Mucosa of rectum (tissue), 2 donors: ENCODE measurements at regions not wholly inside any gene's neighbourhood (a gene's known extent, or its start where the extent isn't known, plus 50 kb on each side); places are given as distances from the start of the nearest gene placed in this dataset.
A peak's percentile ranks its signal among the peaks of the same experiment; 100 is the strongest.

Experiments
- H3K27ac ChIP-seq, 2 donors: one replicate each; pipeline ENCODE4 v1.7.0; 2013; ENCODE audit warnings: inconsistent platforms in 2 of 2, low read depth in 2 of 2, low read length in 2 of 2
- H3K27me3 ChIP-seq, 2 donors: one replicate each; pipeline ENCODE4 v1.7.0; 2013; ENCODE audit warnings: low read length in 2 of 2; ENCODE audit not compliant: control insufficient read depth in 2 of 2, insufficient read depth in 2 of 2
- H3K36me3 ChIP-seq, 2 donors: one replicate each; pipeline ENCODE4 v1.7.0; 2013; ENCODE audit warnings: low read length in 2 of 2; ENCODE audit not compliant: control insufficient read depth in 2 of 2, insufficient read depth in 2 of 2
- H3K4me1 ChIP-seq, 2 donors: one replicate each; pipeline ENCODE4 v1.7.0; 2013; ENCODE audit warnings: low read length in 2 of 2, mild to moderate bottlenecking in 1 of 2; ENCODE audit not compliant: control insufficient read depth in 2 of 2, insufficient read depth in 2 of 2
- H3K4me3 ChIP-seq, 2 donors: one replicate each; pipeline ENCODE4 v1.7.0; 2013; ENCODE audit warnings: low read length in 2 of 2
- H3K9ac ChIP-seq, 2 donors: one replicate each; pipeline ENCODE4 v1.7.0; 2013; ENCODE audit warnings: low read length in 2 of 2, low read depth in 1 of 2, mild to moderate bottlenecking in 1 of 2
- H3K9me3 ChIP-seq, 2 donors: one replicate each; pipeline ENCODE4 v1.7.0; 2013; ENCODE audit warnings: low read length in 2 of 2; ENCODE audit not compliant: control insufficient read depth in 2 of 2
- donor health status: healthy.
- donor health status: Normal muscosa, but diverticular disease.

DNA sequence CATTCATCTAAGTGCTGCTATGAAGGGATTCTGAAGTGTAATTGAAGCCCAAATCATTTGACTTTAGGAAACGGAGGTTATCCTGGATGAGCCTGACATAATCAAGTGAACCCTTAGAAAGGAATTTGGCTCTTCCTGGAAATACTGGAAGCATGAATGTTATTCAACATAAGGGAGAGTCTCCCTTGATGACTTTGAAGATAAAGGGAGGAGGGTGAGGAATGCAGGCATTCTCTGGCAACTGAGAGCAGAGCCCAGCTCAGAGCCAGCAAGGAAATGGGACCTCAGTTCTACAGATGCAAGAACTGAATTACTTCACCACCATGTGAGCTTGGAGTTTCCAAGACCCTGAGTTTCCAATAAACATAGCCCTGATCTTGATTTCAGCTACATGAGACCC lies 168.2 kb downstream of the DLL1 start:
- no peaks in the 10 kb centered on the region for H3K27me3 ChIP-seq
- no peaks in the 10 kb centered on the region for H3K36me3 ChIP-seq
- peaks cover 0 to 3% of the 10 kb centered on the region in 2 donors for H3K4me1 ChIP-seq
- H3K9ac ChIP-seq: no peak overlapping the region
- H3K4me3 ChIP-seq: no peak overlapping the region
- peaks cover 2 to 3% of the 10 kb centered on the region in 2 donors for H3K9me3 ChIP-seq
- no peak overlapping the region for H3K27ac ChIP-seq

GRCh38 chr6:170117111-170117972 lies 173.5 kb downstream of the DLL1 start:
- Histone ChIP-seq H3K27ac (peak overlapping the region; percentile 18 to 38), H3K4me1 (peaks cover 0 to 3% of the 10 kb centered on the region in 2 donors), H3K27me3 (no peaks in the 10 kb centered on the region), H3K4me3 (no peak overlapping the region), H3K36me3 (no peaks in the 10 kb centered on the region), H3K9ac (no peak overlapping the region), H3K9me3 (peaks cover 0 to 3% of the 10 kb centered on the region in 2 donors)

GRCh38 chr6:170116636-170117035 lies 174.2 kb downstream of the DLL1 start:
- H3K27ac ChIP-seq: no peak overlapping the region
- H3K36me3 ChIP-seq: no peaks in the 10 kb centered on the region
- H3K4me1 ChIP-seq: peaks cover 0 to 3% of the 10 kb centered on the region in 2 donors
- H3K4me3 ChIP-seq: no peak overlapping the region
- no peak overlapping the region for H3K9ac ChIP-seq
- H3K27me3 ChIP-seq: no peaks in the 10 kb centered on the region
- peaks cover 0 to 3% of the 10 kb centered on the region in 2 donors for H3K9me3 ChIP-seq

DNA sequence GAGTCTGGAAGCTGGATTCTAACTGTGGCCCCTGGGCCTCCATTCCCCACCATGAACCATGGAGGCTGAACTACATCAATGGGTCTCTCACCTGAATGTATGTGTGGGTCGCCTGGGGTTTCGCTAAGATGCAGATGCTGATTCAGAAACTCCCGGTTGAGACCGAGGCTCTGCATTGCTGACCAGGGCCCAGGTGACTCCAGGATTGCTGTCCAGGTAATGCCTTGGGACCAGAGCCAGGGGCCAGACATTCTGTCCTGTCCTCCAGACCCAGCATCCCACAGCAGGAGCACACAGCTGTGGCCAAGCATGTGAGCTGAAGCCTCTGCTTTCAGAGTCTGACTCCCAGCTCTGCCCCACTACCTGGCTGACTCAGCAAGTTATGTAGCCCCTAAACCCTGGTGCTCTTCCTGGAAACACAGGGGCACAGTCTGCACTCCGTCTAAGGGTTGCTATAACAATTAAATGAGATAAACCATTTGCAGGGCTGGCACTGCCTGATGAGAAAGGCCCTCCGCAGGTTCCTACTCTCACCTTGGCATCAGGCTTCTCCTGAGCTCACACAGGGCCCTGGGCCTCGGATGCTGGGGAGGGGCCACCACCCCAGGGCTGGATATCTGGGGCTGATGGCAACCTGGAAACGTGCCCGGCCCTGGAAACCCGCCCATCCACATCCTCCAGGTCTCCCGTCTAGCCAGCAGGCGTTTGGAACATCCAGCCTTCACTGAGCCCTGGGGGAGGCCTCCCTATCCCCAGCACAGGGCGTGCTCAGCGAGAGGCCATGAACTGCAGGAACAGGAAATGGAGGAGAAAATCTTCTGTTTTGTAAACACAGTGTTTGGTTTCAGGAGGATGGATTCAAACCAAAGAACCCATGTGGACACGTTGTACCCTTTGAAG lies 175.7 kb downstream of the DLL1 start:
- no peaks in the 10 kb centered on the region for H3K36me3 ChIP-seq
- no peak overlapping the region for H3K27ac ChIP-seq
- H3K4me1 ChIP-seq: peaks cover 0 to 3% of the 10 kb centered on the region in 2 donors
- no peaks in the 10 kb centered on the region for H3K27me3 ChIP-seq
- peaks cover 0 to 3% of the 10 kb centered on the region in 2 donors for H3K9me3 ChIP-seq
- H3K9ac ChIP-seq: no peak overlapping the region
- no peak overlapping the region for H3K4me3 ChIP-seq

DNA sequence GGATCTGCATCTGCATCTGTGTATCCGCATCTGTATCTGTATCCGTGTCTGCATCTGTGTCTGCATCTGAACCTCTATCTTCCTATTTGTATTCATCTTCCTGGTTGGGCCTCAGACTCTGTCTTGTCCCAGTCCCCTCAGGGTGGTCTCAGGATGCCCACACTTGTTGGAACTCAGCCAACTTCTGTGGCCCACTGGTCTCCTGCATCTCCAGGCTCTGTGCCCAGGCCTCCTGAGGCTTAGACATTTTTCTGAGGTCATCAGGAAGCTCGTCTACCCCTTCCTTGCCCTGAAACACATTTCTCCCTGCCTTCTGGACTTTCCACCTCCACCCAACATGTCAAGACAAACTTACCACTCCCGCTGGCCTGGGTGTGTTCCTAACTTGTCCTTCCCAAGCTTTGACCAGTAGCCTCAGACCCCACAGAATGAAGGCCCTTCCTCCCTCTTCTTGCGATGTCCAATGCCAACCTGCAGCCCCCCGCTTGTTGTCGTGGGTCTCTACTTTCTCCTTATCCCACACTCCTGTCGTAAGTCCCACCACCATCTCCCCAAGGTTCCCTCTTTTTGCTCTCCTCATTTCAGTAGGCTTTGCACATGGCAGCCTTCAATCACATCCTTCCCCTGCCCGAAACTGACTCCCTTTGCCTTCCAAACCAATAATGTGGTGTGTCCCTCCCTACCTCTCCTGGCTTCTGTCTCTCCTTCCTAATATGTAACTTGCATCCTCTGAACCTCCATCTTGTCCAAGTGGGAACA lies 176.5 kb downstream of the DLL1 start:
- Histone ChIP-seq H3K4me3 (no peak overlapping the region), H3K9ac (no peak overlapping the region), H3K27ac (no peak overlapping the region), H3K27me3 (no peaks in the 10 kb centered on the region), H3K4me1 (peaks cover 0 to 3% of the 10 kb centered on the region in 2 donors), H3K36me3 (no peaks in the 10 kb centered on the region), H3K9me3 (no peaks in the 10 kb centered on the region)

- Histone ChIP-seq H3K4me1 (peaks cover 0 to 1% of the 10 kb centered on the region in 2 donors), H3K9me3 (no peaks in the 10 kb centered on the region), H3K27ac (no peak overlapping the region), H3K4me3 (no peak overlapping the region), H3K27me3 (no peaks in the 10 kb centered on the region), H3K36me3 (no peaks in the 10 kb centered on the region), H3K9ac (no peak overlapping the region)
Observed at GRCh38 chr6:170113141-170113540, 177.7 kb downstream of the DLL1 start.

DNA sequence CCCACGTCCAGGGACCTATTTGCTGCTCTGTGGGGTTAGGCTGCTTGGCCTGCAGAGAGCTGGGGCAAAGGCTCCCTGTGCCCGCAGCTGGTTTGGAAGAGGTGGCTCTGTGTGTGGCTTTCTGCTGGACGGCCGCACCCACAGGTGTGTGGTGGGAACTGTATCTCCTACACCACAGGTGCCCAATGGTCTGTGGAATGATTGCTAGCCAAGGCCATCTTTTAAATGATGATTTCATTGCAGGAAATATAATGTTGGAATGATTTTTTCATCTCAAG lies 178.4 kb downstream of the DLL1 start:
- Histone ChIP-seq H3K9me3 (no peaks in the 10 kb centered on the region), H3K27me3 (no peaks in the 10 kb centered on the region), H3K36me3 (no peaks in the 10 kb centered on the region), H3K4me1 (no peaks in the 10 kb centered on the region), H3K4me3 (no peak overlapping the region), H3K27ac (no peak overlapping the region), H3K9ac (no peak overlapping the region)

- Histone ChIP-seq H3K4me1 (no peaks in the 10 kb centered on the region), H3K9ac (no peak overlapping the region), H3K27me3 (no peaks in the 10 kb centered on the region), H3K9me3 (no peaks in the 10 kb centered on the region), H3K27ac (no peak overlapping the region), H3K36me3 (no peaks in the 10 kb centered on the region), H3K4me3 (no peak overlapping the region)
Observed at GRCh38 chr6:170111816-170112582, 178.9 kb downstream of the DLL1 start.

DNA sequence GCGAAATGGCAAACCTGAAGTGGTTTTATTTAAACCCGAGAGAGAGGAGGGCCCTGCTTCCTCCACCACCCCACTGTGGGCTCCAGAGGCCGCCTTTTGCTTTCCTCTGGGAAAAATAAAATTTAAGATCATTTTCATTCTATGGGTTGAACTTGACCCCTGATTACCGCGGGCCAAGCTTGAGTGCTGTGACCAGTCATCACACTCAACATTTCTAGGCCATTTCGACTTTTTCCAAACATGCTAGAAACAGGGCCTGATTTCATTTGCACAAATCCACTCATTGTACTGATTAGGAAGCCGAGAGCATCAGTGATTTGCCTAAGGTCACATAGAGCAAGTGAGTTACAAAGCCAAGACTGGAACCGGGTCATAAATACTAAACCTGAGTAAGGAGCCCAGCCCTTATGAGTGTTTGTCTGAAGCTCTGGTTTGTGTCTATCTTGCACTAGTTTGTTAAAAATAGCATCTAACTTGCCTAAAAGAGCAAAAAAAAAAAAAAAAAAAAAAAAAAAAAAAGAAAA lies 179.7 kb downstream of the DLL1 start:
- H3K4me3 ChIP-seq: no peak overlapping the region
- H3K9me3 ChIP-seq: no peaks in the 10 kb centered on the region
- peaks cover 0 to 3% of the 10 kb centered on the region in 2 donors for H3K27me3 ChIP-seq
- no peak overlapping the region for H3K9ac ChIP-seq
- no peaks in the 10 kb centered on the region for H3K36me3 ChIP-seq
- H3K4me1 ChIP-seq: no peaks in the 10 kb centered on the region
- no peak overlapping the region for H3K27ac ChIP-seq
